ENCODE measurements at regions not wholly inside any gene's neighbourhood (a gene's known extent, or its start where the extent isn't known, plus 50 kb on each side); places are given as distances from the start of the nearest gene placed in this dataset.

DNA sequence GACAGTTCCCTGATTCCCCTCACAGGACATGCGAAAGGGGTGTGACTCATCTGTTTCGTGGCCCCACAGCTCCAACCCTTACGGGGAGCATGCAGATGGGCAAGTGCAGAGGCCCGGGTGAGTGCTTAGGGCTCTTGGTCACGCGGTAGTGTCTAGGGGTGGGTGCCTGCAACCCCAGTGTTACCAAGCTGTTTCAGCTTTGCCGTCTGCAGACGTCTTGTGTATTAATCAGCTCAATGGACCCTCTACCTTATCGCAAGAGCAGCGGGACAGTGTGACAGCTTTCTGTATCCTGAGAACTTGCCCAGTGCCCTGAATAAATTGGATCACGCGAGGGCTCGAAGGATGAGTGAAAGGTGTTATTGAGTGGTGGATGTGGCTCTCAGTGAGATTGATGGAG, 816.4 kb upstream of the ANO3 start:
- Histone ChIP-seq H3K4me1 (ENCODE audit: control insufficient read depth in 1 of 2, insufficient read depth in 2 of 2, low read depth in 1 of 2, low read length in 1 of 2) (no peaks in the 10 kb centered on the region; a peak in 1 of 4 replicates), H4K20me1 (ENCODE audit: insufficient read depth) (no peaks in the 10 kb centered on the region), H3K9me3 (no peaks in the 10 kb centered on the region), H3K79me2 (ENCODE audit: insufficient read depth) (no peaks in the 10 kb centered on the region), H3K36me3 (replicated peaks in 1 of 2; ENCODE audit: control insufficient read depth in 1 of 2, insufficient read depth in 2 of 2, low read length in 1 of 2) (no peaks in the 10 kb centered on the region), H2AFZ (ENCODE audit: low read depth) (no peak overlapping the region), H3K4me2 (no peak overlapping the region), H3K27ac (ENCODE audit: low read depth in 2 of 2, low read length in 1 of 2) (no peak overlapping the region), H3K4me3 (ENCODE audit: low read depth in 2 of 2, low read length in 1 of 2) (no peak overlapping the region), H3K27me3 (ENCODE audit: insufficient read depth) (no peaks in the 10 kb centered on the region), H3F3A (replicated peaks; ENCODE audit: insufficient read depth) (no peaks in the 10 kb centered on the region), H3K9me2 (no peaks in the 10 kb centered on the region), H3K9ac (no peak overlapping the region)
- DNase-seq = no peak
- WGBS (ENCODE audit: low lambda C conversion rate) = 78% methylated on average over 13 of the region's 13 CpGs
- CTCF ChIA-PET = no interaction called here
- POLR2A ChIA-PET = no interaction called here
- TF ChIP-seq ELF1 (IDR thresholded peaks at IDR 0.05) (no peak), TEAD4 (IDR thresholded peaks at IDR 0.05; ENCODE audit: borderline replicate concordance, insufficient read depth) (no peak)

DNA sequence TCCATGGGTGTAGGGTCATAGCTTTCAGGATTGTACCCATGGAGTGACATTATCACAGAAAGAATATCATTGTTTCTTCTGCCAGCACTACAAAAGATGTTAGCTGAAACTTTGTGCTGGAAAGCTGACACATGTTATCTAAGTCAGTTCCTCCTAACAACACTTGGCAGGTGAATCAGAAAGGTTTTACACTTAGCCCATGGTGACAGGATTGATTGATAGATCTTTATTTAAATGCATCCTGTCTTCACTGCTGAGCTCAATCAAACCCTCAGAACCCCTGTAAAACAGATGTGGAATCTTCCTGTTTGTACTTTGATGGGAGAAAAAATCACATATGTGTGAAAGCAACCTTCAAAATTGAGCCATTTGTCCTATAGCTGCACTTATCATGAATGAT, 811.5 kb upstream of the ANO3 start:
- POLR2A ChIA-PET = no interaction called here
- TF ChIP-seq RXRA (IDR thresholded peaks at IDR 0.05; ENCODE audit: borderline replicate concordance, low read depth) (no peak), ELF1 (IDR thresholded peaks at IDR 0.05) (no peak), TEAD4 (IDR thresholded peaks at IDR 0.05; ENCODE audit: borderline replicate concordance, insufficient read depth) (no peak), MEF2A (IDR thresholded peaks at IDR 0.05; ENCODE audit: borderline replicate concordance, low read depth) (no peak), EZH2phosphoT487 (IDR thresholded peaks at IDR 0.05; ENCODE audit: borderline replicate concordance, low read depth) (no peak), TAF1 (IDR thresholded peaks at IDR 0.05; ENCODE audit: borderline replicate concordance, low read depth, low read length) (no peak), EP300 (IDR thresholded peaks at IDR 0.05; ENCODE audit: borderline replicate concordance in 1 of 2, low read depth in 1 of 2, low read length in 1 of 2) (no peak), POLR2AphosphoS5 (IDR thresholded peaks at IDR 0.05; ENCODE audit: low read depth, low read length) (no peak), TCF12 (IDR thresholded peaks at IDR 0.05) (no peak)
- TF ChIP-seq, protein P1, sequence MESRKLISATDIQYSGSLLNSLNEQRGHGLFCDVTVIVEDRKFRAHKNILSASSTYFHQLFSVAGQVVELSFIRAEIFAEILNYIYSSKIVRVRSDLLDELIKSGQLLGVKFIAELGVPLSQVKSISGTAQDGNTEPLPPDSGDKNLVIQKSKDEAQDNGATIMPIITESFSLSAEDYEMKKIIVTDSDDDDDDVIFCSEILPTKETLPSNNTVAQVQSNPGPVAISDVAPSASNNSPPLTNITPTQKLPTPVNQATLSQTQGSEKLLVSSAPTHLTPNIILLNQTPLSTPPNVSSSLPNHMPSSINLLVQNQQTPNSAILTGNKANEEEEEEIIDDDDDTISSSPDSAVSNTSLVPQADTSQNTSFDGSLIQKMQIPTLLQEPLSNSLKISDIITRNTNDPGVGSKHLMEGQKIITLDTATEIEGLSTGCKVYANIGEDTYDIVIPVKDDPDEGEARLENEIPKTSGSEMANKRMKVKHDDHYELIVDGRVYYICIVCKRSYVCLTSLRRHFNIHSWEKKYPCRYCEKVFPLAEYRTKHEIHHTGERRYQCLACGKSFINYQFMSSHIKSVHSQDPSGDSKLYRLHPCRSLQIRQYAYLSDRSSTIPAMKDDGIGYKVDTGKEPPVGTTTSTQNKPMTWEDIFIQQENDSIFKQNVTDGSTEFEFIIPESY (IDR thresholded peaks at IDR 0.05; ENCODE audit: borderline replicate concordance, low read depth) = no peak
- TF ChIP-seq, protein P2, sequence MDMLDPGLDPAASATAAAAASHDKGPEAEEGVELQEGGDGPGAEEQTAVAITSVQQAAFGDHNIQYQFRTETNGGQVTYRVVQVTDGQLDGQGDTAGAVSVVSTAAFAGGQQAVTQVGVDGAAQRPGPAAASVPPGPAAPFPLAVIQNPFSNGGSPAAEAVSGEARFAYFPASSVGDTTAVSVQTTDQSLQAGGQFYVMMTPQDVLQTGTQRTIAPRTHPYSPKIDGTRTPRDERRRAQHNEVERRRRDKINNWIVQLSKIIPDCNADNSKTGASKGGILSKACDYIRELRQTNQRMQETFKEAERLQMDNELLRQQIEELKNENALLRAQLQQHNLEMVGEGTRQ (IDR thresholded peaks at IDR 0.05; ENCODE audit: borderline replicate concordance, low read depth, low read length) = no peak
- TF ChIP-seq, protein P3, sequence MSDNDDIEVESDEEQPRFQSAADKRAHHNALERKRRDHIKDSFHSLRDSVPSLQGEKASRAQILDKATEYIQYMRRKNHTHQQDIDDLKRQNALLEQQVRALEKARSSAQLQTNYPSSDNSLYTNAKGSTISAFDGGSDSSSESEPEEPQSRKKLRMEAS (IDR thresholded peaks at IDR 0.05; ENCODE audit: low read depth) = no peak
- TF ChIP-seq, protein P4, sequence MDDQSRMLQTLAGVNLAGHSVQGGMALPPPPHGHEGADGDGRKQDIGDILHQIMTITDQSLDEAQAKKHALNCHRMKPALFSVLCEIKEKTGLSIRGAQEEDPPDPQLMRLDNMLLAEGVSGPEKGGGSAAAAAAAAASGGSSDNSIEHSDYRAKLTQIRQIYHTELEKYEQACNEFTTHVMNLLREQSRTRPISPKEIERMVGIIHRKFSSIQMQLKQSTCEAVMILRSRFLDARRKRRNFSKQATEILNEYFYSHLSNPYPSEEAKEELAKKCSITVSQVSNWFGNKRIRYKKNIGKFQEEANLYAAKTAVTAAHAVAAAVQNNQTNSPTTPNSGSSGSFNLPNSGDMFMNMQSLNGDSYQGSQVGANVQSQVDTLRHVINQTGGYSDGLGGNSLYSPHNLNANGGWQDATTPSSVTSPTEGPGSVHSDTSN (IDR thresholded peaks at IDR 0.05) = no peak
- no peak overlapping the region for H3K4me2 ChIP-seq

More for the DNA sequence above, 811.5 kb upstream of the ANO3 start:
- Histone ChIP-seq H3K79me2 (ENCODE audit: insufficient read depth) (no peaks in the 10 kb centered on the region), H2AFZ (ENCODE audit: low read depth) (no peak overlapping the region), H3K9ac (no peak overlapping the region), H3K4me1 (ENCODE audit: control insufficient read depth in 1 of 2, insufficient read depth in 2 of 2, low read depth in 1 of 2, low read length in 1 of 2) (no peaks in the 10 kb centered on the region; a peak in 1 of 4 replicates), H3K4me3 (ENCODE audit: low read depth in 2 of 2, low read length in 1 of 2) (no peak overlapping the region), H3K36me3 (replicated peaks in 1 of 2; ENCODE audit: control insufficient read depth in 1 of 2, insufficient read depth in 2 of 2, low read length in 1 of 2) (no peaks in the 10 kb centered on the region), H4K20me1 (ENCODE audit: insufficient read depth) (no peaks in the 10 kb centered on the region), H3K27ac (ENCODE audit: low read depth in 2 of 2, low read length in 1 of 2) (no peak overlapping the region), H3F3A (replicated peaks; ENCODE audit: insufficient read depth) (no peaks in the 10 kb centered on the region), H3K27me3 (ENCODE audit: insufficient read depth) (no peaks in the 10 kb centered on the region), H3K9me2 (no peaks in the 10 kb centered on the region), H3K9me3 (no peaks in the 10 kb centered on the region)
- no peak for DNase-seq
- CTCF ChIA-PET = no interaction called here

Measured in SK-N-SH (cell line).